ENCODE measurements at regions not wholly inside any gene's neighbourhood (a gene's known extent, or its start where the extent isn't known, plus 50 kb on each side); places are given as distances from the start of the nearest gene placed in this dataset.

- DNase-seq (ENCODE audit: low spot score in 2 of 2), result no peak
- Histone ChIP-seq H3K4me3 (no peak overlapping the region), H3K4me1 (no peaks in the 10 kb centered on the region), H3K36me3 (no peaks in the 10 kb centered on the region), H3K27ac (no peak overlapping the region), H3K27me3 (peaks cover 10% of the 10 kb centered on the region), H3K9me3 (no peaks in the 10 kb centered on the region)
- WGBS, result 78% methylated on average over 1 of the region's 1 CpG
- no peak for TF ChIP-seq POLR2A (IDR thresholded peaks at IDR 0.05)
- no peak for TF ChIP-seq POLR2AphosphoS5 (IDR thresholded peaks at IDR 0.05)
- no peak for TF ChIP-seq EP300 (IDR thresholded peaks at IDR 0.05)
- TF ChIP-seq CTCF (IDR thresholded peaks at IDR 0.05), result no peak
These were observed 53.0 kb upstream of the TDRD3 start for GRCh38 chr13:60343978-60344377.

GRCh38 chr13:60347174-60347573 lies 49.8 kb upstream of the TDRD3 start:
- H3K9me3 ChIP-seq, result no peaks in the 10 kb centered on the region
- TF ChIP-seq CTCF (IDR thresholded peaks at IDR 0.05) (no peak), EP300 (IDR thresholded peaks at IDR 0.05) (no peak), POLR2A (IDR thresholded peaks at IDR 0.05) (no peak), POLR2AphosphoS5 (IDR thresholded peaks at IDR 0.05) (no peak)
- no peak overlapping the region for H3K27ac ChIP-seq
- DNase-seq (ENCODE audit: low spot score in 2 of 2), result no peak
- no peaks in the 10 kb centered on the region for H3K4me1 ChIP-seq
- 82% methylated on average over 3 of the region's 3 CpGs for WGBS
- no peak overlapping the region for H3K4me3 ChIP-seq
- H3K36me3 ChIP-seq, result no peaks in the 10 kb centered on the region
- no peaks in the 10 kb centered on the region for H3K27me3 ChIP-seq
